DND-41 (cell line): ENCODE measurements at regions not wholly inside any gene's neighbourhood (a gene's known extent, or its start where the extent isn't known, plus 50 kb on each side); places are given as distances from the start of the nearest gene placed in this dataset.

Experiments used
- CTCF ChIP-seq: IDR thresholded peaks from 2 replicates; pipeline ENCODE4 v1.5.1; 2012; ENCODE audit warnings: borderline replicate concordance, low read length, moderate library complexity, mild to moderate bottlenecking; ENCODE audit not compliant: poor library complexity, severe bottlenecking; ENCODE audit errors: extremely low read depth
- EZH2 ChIP-seq: IDR thresholded peaks from 3 replicates; pipeline ENCODE4 v1.6.1; 2012; ENCODE audit warnings: borderline replicate concordance, low read depth, mild to moderate bottlenecking, moderate library complexity, low read length, inconsistent platforms; ENCODE audit not compliant: severe bottlenecking

DNA sequence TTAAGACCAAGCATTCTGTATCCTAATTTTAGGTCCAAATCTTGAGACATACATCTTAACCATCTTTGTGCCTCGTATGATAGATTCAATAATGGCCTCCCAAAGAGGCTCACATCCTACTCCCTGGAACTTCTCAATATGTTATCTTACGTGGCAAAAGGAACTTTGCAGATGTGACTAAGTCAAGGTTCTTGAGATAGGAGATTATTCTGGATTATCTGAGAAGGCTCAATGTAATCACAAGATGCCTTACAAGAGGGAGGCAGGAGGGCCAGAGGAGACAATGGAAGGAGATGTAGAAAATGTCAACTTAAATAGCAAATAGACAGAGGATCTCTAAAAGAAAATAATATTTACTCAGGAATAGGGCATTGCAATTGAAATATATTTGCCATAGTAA, 548.9 kb downstream of the MATN1 start:
- TF ChIP-seq EZH2, result no peak
- no peak for TF ChIP-seq CTCF
